GM10248 (cell line): ENCODE measurements at regions not wholly inside any gene's neighbourhood (a gene's known extent, or its start where the extent isn't known, plus 50 kb on each side); places are given as distances from the start of the nearest gene placed in this dataset.

Experiments used
- CTCF ChIA-PET: fragments of 300-600 bp; sonication (Branson Sonifier 250); formaldehyde crosslinking; extraction: SDS; loops from one replicate; lab custom pipeline; 2021; ENCODE audit warnings: antibody characterized with exemption; lab: Yijun Ruan, JAX
- POLR2A ChIA-PET: fragments of 350-650 bp; sonication (Branson Sonifier 250); formaldehyde crosslinking; extraction: SDS; loops from one replicate; lab custom pipeline; 2020; ENCODE audit warnings: antibody characterized with exemption; lab: Yijun Ruan, JAX
- DNase-seq: peaks from one replicate; pipeline ENCODE4 v3.0.0; 2012; ENCODE audit errors: extremely low spot score
- CTCF ChIP-seq: IDR thresholded peaks from 2 replicates; pipeline ENCODE4 v1.5.1; 2012; ENCODE audit warnings: mild to moderate bottlenecking, low read depth; ENCODE audit errors: extremely low read depth, missing control alignments, control extremely low read depth

- CTCF ChIA-PET = interaction anchor here (1.8 to 2.6 kb wide), 2 partner anchors 10 to 11 kb away, joined by 4 to 7 read pairs; no protein-coding TSS in a partner anchor
- no peak for TF ChIP-seq CTCF
- POLR2A ChIA-PET = no interaction called here
- no peak for DNase-seq
Measured at GRCh38 chr3:28138043-28138610, 103.3 kb upstream of the CMC1 start.

GRCh38 chr3:28139288-28139687 is 102.1 kb upstream of the CMC1 start:
- no peak for TF ChIP-seq CTCF
- ChIA-PET POLR2A (no interaction called here), CTCF (interaction anchor here (0.8 to 2.6 kb wide), 3 partner anchors 8 to 21 kb away, joined by 3 to 7 read pairs (median 3); no protein-coding TSS in a partner anchor)

GRCh38 chr3:28139967-28140634 is 101.3 kb upstream of the CMC1 start:
- DNase-seq = no peak
- TF ChIP-seq CTCF = no peak
- CTCF ChIA-PET = interaction anchor here (0.8 to 2.6 kb wide), 4 partner anchors 9 to 21 kb away, joined by 3 to 7 read pairs (median 3); no protein-coding TSS in a partner anchor
- POLR2A ChIA-PET = interaction anchor here (0.6 kb wide), 1 partner anchor 418 kb away, joined by 12 read pairs; the partner anchor contains the start of gene EOMES

More at GRCh38 chr3:28139288-28139687, 102.1 kb upstream of the CMC1 start:
- no peak for DNase-seq

GRCh38 chr3:28140664-28141063 is 100.8 kb upstream of the CMC1 start:
- ChIA-PET CTCF (interaction anchor here (1.4 to 2.6 kb wide), 2 partner anchors 8 to 12 kb away, joined by 3 to 7 read pairs; no protein-coding TSS in a partner anchor), POLR2A (interaction anchor here (0.6 kb wide), 1 partner anchor 418 kb away, joined by 12 read pairs; the partner anchor contains the start of gene EOMES)
- no peak for TF ChIP-seq CTCF
- no peak for DNase-seq

- POLR2A ChIA-PET = no interaction called here
- DNase-seq = no peak
- CTCF ChIA-PET = no interaction called here
- no peak for TF ChIP-seq CTCF
Measured at GRCh38 chr3:28149960-28150359, 91.5 kb upstream of the CMC1 start.

GRCh38 chr3:28150465-28151206 is 90.8 kb upstream of the CMC1 start:
- no peak for DNase-seq
- ChIA-PET POLR2A (no interaction called here), CTCF (no interaction called here)
- no peak for TF ChIP-seq CTCF
